GM12878 (cell line): ENCODE measurements at regions not wholly inside any gene's neighbourhood (a gene's known extent, or its start where the extent isn't known, plus 50 kb on each side); places are given as distances from the start of the nearest gene placed in this dataset.

Experiments
- BMI1 ChIP-seq: fragments of 450-650 bp; IDR thresholded peaks from 2 replicates; pipeline ENCODE4 v1.6.1; 2016; ENCODE audit warnings: mild to moderate bottlenecking, moderate library complexity, borderline replicate concordance
- CEBPB ChIP-seq, 2 experiments: fragments of 150-350 bp in 1 of 2; IDR thresholded peaks; 2 replicates each; pipeline ENCODE4 v1.6.1; 2012 to 2014; ENCODE audit warnings: low read depth in 2 of 2, low read length in 2 of 2, borderline replicate concordance in 1 of 2, inconsistent platforms in 1 of 2
- CTCF ChIP-seq, 3 experiments: IDR thresholded peaks in 2 of 3; conservative IDR thresholded peaks in 1 of 3; 2 replicates each; pipeline ENCODE4 v1.5.1; 2011; ENCODE audit warnings: low read depth in 3 of 3, low read length in 3 of 3, mild to moderate bottlenecking in 3 of 3, control low read depth in 2 of 3, moderate library complexity in 2 of 3, inconsistent platforms in 1 of 3, mixed read lengths in 1 of 3; ENCODE audit not compliant: control insufficient read depth in 2 of 3, insufficient read depth in 1 of 3; ENCODE audit errors: extremely low read depth in 1 of 3
- HDAC6 ChIP-seq: fragments of 200-600 bp; sonication (generic); IDR thresholded peaks from one replicate; pipeline ENCODE4 v1.8.0; 2017; ENCODE audit warnings: antibody characterized with exemption; ENCODE audit not compliant: unreplicated experiment
- KDM1A ChIP-seq: fragments of 200-600 bp; sonication (generic); IDR thresholded peaks from 2 replicates; pipeline ENCODE4 v1.6.1; 2016; ENCODE audit warnings: borderline replicate concordance

DNA sequence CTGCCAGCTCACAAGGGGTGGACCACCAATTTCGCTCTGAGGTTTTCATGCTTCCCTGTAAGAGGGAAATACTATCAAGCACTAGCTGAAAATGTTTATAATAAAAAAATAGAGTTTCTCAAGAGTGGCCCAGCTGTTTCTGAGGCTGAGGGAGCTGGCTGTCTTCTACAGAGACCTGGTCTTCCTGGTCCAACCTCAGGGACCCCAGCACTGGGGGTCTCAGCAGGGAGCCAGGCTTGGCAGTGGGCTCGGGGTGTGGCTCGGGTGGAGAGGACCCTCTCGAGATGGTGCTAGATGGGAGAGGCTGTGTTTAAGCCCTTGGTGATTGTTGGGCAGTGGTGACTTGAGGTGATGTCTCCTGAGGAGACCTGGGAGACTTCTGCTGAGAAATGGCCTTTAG lies 87.3 kb upstream of the SHH start:
- no peak for TF ChIP-seq HDAC6
- TF ChIP-seq KDM1A: no peak
- TF ChIP-seq CTCF (IDR thresholded peaks at IDR 0.05 in 2 of 3, conservative IDR thresholded peaks at IDR 0.05 in 1 of 3; ENCODE audit: control insufficient read depth in 2 of 3, extremely low read depth in 1 of 3, insufficient read depth in 1 of 3, low read depth in 3 of 3, low read length in 3 of 3): no peak
- no peak for TF ChIP-seq BMI1
- TF ChIP-seq CEBPB (IDR thresholded peaks at IDR 0.05; ENCODE audit: borderline replicate concordance in 1 of 2, low read depth in 2 of 2, low read length in 2 of 2): no peak
